Ascending aorta (tissue), 2 donors: ENCODE measurements at regions not wholly inside any gene's neighbourhood (a gene's known extent, or its start where the extent isn't known, plus 50 kb on each side); places are given as distances from the start of the nearest gene placed in this dataset.

Experiments
- DNase-seq, 2 donors: peaks; one replicate each; pipeline ENCODE4 v3.0.0-alpha.2; 2019; ENCODE audit warnings: low spot score in 2 of 2
- H3K27ac ChIP-seq, 2 donors: fragments of 200-600 bp; sonication (generic); one replicate each; pipeline ENCODE4 v1.5.1; 2016 to 2017; ENCODE audit warnings: mild to moderate bottlenecking in 1 of 2
- H3K27me3 ChIP-seq: fragments of 200-600 bp; sonication (generic); one replicate; pipeline ENCODE4 v1.5.1; 2017
- H3K36me3 ChIP-seq, 2 donors: fragments of 200-600 bp; sonication (generic); one replicate each; pipeline ENCODE4 v1.5.1; 2016
- H3K4me1 ChIP-seq, 2 donors: fragments of 200-600 bp; sonication (generic); one replicate each; pipeline ENCODE4 v1.5.1; 2016 to 2017; ENCODE audit warnings: mild to moderate bottlenecking in 1 of 2
- H3K4me3 ChIP-seq, 2 donors: fragments of 200-600 bp; sonication (generic); one replicate each; pipeline ENCODE4 v1.5.1; 2016 to 2017; ENCODE audit warnings: mild to moderate bottlenecking in 1 of 2
- H3K9me3 ChIP-seq, 2 donors: fragments of 200-600 bp; sonication (generic); one replicate each; pipeline ENCODE4 v1.5.1; 2016
- intact Hi-C: fragments of 100-400 bp; cut with DNase I; formaldehyde crosslinking; loops from one replicate; pipeline ENCODE4 v1.15.1; 2023
- TF ChIP-seq, protein P1 (sequence below), 3 experiments: fragments of 200-600 bp in 2 of 3; fragments of 450-650 bp in 1 of 3; sonication (generic) in 2 of 3; IDR thresholded peaks; one replicate each; pipeline ENCODE4 v1.5.1; 2016 to 2019; ENCODE audit warnings: antibody characterized with exemption in 3 of 3, mild to moderate bottlenecking in 1 of 3, moderate library complexity in 1 of 3

GRCh38 chr2:196528486-196529223 is 110.9 kb upstream of the CCDC150 start:
- H3K4me1 ChIP-seq = no peaks in the 10 kb centered on the region
- DNase-seq = no peak
- no peak overlapping the region for H3K4me3 ChIP-seq
- no peak overlapping the region for H3K27ac ChIP-seq
- intact Hi-C loops = no loop called here
- no peaks in the 10 kb centered on the region for H3K36me3 ChIP-seq
- no peaks in the 10 kb centered on the region for H3K9me3 ChIP-seq
- no peaks in the 10 kb centered on the region for H3K27me3 ChIP-seq
- TF ChIP-seq, protein P1, sequence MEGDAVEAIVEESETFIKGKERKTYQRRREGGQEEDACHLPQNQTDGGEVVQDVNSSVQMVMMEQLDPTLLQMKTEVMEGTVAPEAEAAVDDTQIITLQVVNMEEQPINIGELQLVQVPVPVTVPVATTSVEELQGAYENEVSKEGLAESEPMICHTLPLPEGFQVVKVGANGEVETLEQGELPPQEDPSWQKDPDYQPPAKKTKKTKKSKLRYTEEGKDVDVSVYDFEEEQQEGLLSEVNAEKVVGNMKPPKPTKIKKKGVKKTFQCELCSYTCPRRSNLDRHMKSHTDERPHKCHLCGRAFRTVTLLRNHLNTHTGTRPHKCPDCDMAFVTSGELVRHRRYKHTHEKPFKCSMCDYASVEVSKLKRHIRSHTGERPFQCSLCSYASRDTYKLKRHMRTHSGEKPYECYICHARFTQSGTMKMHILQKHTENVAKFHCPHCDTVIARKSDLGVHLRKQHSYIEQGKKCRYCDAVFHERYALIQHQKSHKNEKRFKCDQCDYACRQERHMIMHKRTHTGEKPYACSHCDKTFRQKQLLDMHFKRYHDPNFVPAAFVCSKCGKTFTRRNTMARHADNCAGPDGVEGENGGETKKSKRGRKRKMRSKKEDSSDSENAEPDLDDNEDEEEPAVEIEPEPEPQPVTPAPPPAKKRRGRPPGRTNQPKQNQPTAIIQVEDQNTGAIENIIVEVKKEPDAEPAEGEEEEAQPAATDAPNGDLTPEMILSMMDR (IDR thresholded peaks at IDR 0.05) = no peak

DNA sequence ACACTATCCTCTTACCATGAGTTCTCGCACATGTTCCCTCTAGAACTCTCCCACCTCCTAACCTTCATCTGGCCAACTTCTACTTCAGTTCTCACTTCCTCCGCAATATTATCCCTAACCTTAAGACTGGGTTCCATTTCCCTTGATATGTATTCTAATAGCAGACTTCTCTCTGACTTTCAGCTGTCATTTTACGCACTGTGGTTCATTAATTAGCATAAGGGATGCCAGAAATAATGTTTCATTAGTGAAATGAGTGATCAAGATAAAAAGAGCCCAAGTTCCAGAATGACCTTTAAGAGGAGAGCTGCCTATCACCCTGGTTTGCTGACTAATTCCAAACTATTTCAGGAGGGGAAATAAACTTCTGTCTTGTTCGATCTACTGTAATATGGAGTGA is 108.6 kb upstream of the CCDC150 start:
- intact Hi-C loops = no loop called here

GRCh38 chr2:196533772-196534397 is 105.6 kb upstream of the CCDC150 start:
- Histone ChIP-seq H3K4me3 (no peak overlapping the region), H3K27me3 (no peaks in the 10 kb centered on the region), H3K4me1 (no peaks in the 10 kb centered on the region), H3K27ac (no peak overlapping the region), H3K9me3 (no peaks in the 10 kb centered on the region), H3K36me3 (no peaks in the 10 kb centered on the region)
- intact Hi-C loops = no loop called here
- TF ChIP-seq, protein P1 (IDR thresholded peaks at IDR 0.05) = no peak
- DNase-seq = no peak

More for the DNA sequence above, 108.6 kb upstream of the CCDC150 start:
- no peak for DNase-seq
- H3K36me3 ChIP-seq = no peaks in the 10 kb centered on the region
- no peaks in the 10 kb centered on the region for H3K4me1 ChIP-seq
- H3K9me3 ChIP-seq = no peaks in the 10 kb centered on the region
- no peak overlapping the region for H3K4me3 ChIP-seq
- TF ChIP-seq, protein P1 (IDR thresholded peaks at IDR 0.05) = no peak
- H3K27me3 ChIP-seq = no peaks in the 10 kb centered on the region
- no peak overlapping the region for H3K27ac ChIP-seq

- Histone ChIP-seq H3K4me3 (no peak overlapping the region), H3K27me3 (no peaks in the 10 kb centered on the region), H3K9me3 (no peaks in the 10 kb centered on the region), H3K4me1 (no peaks in the 10 kb centered on the region), H3K27ac (no peak overlapping the region), H3K36me3 (no peaks in the 10 kb centered on the region)
- intact Hi-C loops = no loop called here
- TF ChIP-seq, protein P1 (IDR thresholded peaks at IDR 0.05) = no peak
- no peak for DNase-seq
Measured at GRCh38 chr2:196534495-196534894, 105.0 kb upstream of the CCDC150 start.

DNA sequence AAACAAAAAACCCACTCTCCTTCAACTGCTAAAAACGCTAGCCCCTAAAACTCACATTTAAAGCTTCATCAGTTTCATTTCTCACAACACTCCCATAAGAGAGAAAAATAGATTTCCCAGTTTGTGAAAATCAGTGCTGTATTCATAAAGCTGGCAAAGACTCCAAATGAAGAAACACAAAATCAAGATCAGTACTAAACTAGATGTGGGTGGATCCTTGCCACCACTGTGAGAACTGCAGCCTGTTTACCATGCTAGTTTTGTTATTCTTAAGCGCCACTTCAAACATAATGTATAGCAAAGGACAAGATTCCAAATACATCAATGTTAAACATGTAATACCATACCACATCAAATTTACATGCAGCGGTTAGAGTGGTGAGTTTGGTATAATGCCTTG is 104.5 kb upstream of the CCDC150 start:
- H3K27ac ChIP-seq = no peak overlapping the region
- TF ChIP-seq, protein P1 (IDR thresholded peaks at IDR 0.05) = no peak
- H3K4me1 ChIP-seq = no peaks in the 10 kb centered on the region
- no peaks in the 10 kb centered on the region for H3K9me3 ChIP-seq
- DNase-seq = no peak
- no peak overlapping the region for H3K4me3 ChIP-seq
- no peaks in the 10 kb centered on the region for H3K27me3 ChIP-seq
- no peaks in the 10 kb centered on the region for H3K36me3 ChIP-seq
- intact Hi-C loops = no loop called here
